ENCODE measurements at regions not wholly inside any gene's neighbourhood (a gene's known extent, or its start where the extent isn't known, plus 50 kb on each side); places are given as distances from the start of the nearest gene placed in this dataset.

- TF ChIP-seq CTCF (IDR thresholded peaks at IDR 0.05) (no peak), POLR2A (IDR thresholded peaks at IDR 0.05) (no peak)
Observed at GRCh38 chr10:92750791-92751533, 61.2 kb downstream of the HHEX start.

Data from uterus (tissue), 2 donors.